Left renal pelvis (tissue), 4 donors: ENCODE measurements at regions not wholly inside any gene's neighbourhood (a gene's known extent, or its start where the extent isn't known, plus 50 kb on each side); places are given as distances from the start of the nearest gene placed in this dataset.

ENCODE experiments used
- DNase-seq, 4 donors: peaks; one replicate each; pipeline ENCODE4 v3.0.0-alpha.2; 2013; ENCODE audit warnings: low read depth in 4 of 4, low spot score in 3 of 4

DNA sequence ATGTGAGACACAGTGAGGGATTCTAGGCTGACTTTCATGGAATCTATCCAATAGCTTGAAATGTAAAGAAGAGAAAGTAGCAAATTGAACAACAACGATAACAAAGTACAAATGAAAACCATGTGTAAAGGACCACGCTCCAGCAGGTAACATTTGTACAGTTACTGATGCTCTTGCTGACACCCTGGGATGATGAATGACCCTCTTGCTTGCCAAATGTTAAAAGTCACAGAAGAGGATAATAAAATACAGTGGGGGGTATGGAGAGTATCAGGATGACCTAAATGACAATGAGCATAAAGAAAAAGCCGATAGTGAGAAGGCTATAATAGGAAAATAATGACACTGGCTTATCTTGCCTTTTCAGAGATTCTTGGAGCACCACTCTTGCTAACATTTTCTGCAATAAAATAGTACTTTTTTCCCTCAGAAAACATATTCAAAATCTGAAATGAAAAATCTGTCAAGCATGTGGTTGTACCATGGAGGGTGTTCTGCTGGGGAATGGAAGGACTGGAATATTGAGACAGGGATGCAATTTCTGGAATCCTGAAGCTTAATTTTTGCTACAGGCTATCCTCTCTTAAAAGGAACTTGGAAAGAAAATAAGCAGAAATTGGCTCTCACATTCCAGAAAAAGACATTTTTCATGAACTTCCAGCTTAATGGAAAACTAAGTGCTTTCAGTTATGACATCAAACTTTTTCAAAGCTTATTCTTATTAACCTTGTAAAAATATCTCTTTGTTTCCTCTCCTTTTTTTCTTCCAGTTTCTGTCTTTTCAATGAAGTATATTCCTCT, 303.2 kb upstream of the GHITM start:
- no peak for DNase-seq

DNA sequence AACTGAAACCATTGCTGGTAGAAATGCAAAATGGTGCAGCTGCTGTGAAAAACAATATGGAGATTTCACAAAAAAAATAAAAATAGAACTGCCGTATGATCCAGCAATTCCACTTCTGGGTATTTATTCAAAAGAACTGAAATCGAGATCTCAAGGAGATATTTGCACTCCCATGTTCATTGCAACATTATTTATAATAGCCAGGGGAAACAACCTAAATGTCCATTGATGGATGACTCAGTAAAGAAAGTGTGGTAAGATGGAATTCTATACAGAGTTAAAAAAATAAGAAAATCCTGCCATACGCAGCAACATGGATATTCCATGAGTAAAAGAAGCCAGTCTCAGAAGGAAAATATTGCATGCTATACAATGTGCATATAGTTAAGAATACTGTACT, 290.6 kb upstream of the GHITM start:
- no peak for DNase-seq

DNA sequence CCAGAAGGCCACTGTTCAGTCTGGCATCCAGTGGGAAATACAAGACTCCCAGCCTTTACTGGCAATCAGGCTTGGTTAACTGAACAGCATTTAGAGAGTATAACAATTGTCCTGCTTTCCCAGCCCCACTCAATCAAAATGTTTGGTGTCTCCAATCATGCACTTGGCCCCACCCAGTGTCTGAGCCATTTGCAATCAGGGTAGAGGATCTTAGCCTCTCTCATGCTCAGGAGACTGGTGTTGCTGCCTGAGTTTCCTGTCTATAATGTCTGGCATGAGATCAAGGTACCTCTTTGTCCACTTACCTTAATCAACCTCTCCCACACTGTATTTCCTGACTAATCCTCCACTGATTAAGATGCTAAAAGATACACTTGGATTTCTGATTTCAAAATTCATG, 290.2 kb upstream of the GHITM start:
- DNase-seq: no peak

DNA sequence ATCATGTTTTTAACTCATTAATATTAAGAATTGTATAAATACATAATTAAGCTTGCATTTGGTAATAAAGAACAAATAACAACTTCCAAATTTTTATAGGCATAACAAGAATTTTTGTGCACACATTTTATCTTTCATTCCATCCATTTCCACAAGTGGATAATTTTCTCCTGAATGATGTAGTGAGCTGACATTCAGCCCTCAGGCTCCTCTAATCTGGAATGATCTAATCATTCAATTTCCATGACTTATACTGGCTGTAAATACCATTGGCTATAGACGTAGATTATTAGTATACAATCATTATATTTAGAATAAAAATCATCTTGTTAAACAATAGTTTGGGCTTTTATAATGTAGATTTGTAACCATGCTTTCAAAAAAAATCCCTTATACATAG, 287.2 kb upstream of the GHITM start:
- no peak for DNase-seq

DNA sequence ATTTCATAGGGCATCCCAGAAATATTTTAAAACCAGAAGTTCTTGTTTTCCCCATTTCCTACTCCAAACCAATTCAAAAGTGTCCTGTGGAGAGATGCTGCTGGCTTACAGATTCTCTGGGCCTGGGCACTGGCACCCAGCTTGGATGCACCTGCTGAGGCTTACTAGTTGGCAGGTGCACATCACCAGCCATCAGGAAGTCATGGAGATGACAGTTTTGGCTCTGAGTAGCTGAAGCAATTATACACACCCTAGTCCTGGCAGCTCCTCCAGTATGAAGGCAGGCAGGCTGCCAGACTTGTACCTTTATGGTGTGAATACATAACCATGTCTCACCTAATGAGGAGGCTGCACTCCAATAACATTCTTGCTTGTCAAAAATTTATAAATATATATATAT, 276.6 kb upstream of the GHITM start:
- DNase-seq: no peak

DNA sequence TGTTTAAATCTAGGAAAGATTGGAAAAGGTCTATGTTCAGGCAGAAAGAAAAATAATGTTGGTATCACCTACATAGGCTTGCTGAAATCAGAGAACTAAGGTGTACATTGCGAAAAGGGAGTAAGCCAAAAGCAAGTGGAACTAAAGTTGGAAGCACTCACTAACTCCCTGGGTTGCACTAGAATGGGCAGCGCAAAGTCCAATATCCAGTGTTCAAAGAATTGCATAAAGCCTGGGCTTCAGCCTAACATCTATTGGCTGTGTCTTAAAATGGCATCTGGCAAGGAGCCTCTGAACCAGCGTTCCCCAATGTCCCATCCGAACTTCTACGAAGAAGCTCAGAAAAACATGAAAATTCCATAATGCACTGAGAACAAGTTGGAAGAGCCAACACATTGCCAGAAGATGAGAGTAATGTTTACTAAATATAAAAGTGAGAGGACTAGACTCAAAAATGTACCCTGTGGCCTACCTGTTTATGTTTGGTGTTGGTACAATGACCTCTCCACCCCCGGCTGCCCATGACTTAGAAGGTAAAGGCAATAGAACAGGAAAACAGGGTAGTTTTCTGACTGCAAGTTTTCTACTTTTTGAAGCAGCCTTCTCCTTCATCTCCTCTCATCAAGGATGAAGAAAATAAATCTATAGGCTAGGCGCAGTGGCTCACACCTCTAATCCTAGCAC, 275.9 kb upstream of the GHITM start:
- no peak for DNase-seq

DNA sequence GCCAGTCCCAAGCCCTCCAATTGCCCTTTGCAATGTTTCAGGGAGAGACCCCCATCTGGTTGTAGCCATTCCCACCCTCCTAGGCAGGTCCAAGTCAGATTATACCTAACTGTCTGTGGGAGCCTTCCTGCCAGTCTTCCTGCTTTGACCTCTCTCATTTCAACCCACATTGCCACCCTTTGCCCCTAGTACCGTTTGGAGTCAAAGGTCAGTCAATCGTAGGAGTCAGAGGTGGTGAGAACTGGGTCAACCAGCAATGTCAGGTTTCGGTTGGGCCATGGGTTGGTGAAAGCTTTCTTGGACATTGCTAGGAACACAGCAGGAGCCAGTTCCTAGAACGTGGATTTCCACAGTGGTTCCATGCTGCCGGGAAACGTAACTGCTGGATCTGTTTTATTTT, 269.4 kb upstream of the GHITM start:
- no peak for DNase-seq

DNA sequence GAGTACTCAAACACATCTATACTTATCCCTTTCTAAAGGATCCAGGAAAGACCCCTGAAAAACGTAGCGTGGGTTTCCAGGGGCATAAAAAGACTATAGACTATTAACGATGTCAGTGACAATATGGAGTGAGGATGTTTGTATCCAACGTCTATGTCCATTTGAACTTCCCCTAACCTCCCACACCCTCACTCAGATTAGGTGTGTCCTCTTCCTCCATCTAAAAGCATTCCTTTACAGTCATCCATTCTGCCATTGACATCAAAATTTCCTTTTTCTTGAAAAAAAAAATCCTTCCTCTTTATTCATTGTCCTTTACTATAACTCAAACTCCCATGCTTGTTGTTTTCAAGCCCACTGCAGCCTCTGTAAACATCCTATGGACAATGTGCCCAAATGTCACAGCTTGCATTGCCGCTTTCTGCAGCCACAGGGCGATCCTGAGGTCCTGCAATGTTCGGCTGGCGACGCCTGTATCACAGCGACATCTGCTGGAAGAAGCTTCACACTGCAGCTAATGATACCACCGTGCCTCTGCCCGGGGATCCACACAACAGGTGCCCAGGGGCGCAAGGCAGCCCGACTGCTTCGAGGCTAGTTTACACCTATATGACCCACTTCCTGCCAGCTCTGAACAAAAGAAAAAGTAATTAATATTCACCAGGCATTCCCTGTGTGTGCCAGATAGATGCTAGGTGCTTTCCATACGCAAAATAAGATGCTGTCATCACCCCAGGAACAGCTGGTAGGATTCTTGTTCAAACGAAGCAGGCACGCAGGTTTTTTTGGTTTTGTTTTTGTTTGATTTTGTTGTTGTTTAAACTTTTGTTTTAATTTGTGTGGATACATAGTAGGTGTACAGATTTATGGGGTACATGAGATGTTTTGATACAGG, 267.9 kb upstream of the GHITM start:
- DNase-seq: peak; percentile 43 to 60 (median 52)

DNA sequence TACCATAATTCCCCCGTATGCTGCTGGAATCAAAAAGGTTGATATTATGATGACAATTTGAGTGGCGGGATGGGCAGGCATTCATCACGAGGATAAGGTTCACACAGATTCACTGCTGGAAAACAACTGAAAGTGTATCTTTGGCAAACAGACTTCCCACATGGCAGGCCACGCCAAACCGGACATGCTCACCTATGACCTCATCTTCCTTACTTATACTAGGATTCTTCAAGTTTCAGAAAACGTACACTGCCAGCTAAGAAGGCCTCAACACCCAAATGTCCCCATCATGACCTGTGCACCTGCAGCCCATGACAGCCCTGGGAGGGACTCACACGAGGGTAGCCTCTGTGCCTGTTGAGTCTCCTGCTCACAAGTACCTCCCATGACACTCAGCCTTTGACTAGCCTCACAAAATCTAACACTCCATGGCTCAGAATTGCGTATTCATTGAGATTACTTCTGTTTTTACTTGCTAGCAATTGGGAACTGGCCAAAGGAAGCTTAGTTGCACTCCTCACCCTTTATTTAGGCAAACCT, 259.0 kb upstream of the GHITM start:
- DNase-seq: no peak

DNA sequence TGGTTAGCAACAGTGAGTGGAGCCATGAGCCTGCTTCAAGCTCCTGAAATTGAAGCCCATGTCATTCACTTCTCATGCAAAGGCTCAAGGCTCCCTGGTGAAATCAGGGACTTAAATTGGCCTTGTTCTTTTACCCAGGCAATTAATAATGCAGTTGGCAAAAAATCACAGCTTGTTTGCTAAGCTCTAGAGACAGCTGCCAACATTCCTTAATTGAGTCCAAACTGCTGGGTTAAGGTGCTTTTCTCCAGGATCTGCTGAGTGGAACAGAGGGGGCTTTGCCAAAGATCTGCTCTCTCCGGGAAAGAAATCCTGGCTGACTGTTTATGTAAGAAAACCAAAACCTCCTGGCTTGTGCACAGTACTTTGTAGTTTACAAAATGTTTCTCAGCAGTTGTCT, 257.6 kb upstream of the GHITM start:
- DNase-seq: no peak

DNA sequence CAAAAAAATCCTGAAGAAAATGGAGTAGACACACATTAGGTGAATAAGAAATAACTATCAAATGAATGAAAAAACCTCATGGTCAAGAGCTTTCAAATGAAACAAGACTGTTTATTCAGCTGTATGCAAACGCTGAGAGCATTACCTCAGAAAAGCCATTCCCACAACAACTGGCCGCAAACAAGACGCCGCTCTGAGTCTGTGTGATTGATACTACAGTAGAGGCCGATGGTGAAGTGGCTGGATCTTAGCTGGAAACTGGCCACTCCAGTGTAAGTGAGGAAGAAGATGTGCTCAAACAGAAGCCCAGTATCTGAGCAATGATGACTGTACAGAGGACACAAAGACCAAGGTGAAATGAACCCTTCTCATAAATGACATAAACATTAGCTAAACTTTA, 252.4 kb upstream of the GHITM start:
- DNase-seq: no peak

DNA sequence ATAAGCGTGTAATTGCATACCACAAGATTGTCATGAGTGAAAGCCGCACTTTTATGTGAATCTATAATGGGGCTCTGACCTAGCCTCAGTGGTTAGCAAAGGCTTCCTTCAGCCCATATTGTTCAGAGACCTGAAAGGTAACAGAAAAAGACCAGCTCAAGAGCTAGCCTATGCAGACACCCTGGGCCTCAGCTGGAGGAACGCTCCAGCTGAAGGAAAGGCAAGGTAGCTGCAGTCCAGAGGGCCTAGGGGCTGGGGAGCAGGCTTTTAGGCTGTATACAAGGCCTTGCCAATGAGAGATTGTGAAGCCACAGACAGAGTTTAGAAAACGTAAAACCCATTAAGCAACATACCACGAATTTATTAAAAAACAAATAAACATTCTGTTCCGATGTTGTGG, 246.6 kb upstream of the GHITM start:
- no peak for DNase-seq

DNA sequence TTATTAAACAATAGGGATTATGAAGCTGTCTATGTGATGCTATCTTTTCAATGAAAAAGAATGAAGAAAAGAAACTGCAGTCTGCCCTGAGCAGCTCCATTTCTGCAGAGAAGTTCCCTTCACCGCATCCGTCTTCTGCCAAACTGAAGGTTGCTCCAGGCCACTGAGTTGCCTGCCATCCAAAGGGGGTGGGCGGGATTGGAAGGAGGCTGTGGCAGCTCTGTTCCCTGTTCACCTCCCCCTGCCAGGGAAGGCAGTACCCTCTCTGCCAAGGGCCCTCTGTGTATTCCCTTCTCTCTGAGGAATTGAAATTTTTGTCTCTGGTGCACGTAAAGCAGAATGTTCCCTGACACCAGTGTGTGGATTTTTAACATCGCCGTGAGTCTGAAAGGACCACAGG, 243.1 kb upstream of the GHITM start:
- DNase-seq: no peak

DNA sequence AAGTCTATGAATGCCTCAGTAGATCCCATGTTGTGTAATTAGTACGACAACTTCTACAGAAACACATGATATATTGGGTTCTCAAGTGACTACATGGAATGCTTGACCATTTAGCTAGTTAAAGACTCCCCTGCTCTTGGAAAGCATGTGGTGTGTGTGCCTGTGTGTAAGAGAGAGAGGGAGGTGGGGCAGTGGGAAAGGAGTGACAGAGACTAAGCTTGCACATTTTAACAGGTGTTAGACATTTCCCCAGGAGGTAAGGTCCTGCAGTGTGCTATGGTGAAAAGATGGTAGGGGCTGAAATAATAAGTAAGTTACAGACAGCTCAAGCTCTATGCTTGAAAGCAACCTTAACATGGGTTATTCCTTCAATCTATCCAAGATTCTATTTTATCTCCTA, 241.7 kb upstream of the GHITM start:
- DNase-seq: no peak

DNA sequence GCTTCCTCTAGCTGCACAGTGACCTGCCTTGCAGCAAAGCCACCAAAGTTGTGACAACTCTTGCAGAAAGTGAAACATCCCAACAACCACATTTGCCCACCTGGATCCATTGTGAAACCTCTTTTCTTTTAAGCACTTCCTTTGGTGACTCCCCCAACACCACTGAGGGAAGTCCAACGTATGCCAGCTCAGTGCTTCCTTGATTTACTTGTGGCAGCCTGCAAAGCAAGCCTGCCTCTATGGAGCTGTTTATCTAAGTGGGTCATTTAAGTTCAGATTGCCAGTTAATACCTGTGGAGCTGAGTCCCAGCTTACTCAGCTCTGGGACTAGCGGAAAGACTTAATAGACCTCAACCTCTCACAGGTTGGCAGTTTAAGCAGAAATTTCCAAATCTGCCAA, 230.8 kb upstream of the GHITM start:
- no peak for DNase-seq

DNA sequence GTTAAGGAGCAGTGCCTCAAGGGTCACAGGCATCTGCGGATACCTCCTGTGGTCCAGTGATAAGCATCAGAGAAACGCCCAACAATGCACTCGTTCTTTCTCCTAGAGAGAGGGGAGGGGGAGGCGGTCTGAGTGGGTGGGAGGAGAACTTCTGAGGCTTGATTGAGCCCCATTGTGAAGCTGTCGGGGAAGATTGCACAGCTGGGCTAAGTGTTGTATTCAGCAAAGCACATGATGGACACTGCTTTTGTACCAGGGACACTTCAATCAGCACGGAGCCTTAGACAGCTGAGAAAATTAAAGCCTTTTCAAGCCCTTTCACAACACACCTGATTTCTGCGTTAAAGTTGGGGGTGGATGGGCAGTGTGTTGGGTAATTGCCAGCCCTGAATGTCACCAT, 230.3 kb upstream of the GHITM start:
- DNase-seq: no peak

DNA sequence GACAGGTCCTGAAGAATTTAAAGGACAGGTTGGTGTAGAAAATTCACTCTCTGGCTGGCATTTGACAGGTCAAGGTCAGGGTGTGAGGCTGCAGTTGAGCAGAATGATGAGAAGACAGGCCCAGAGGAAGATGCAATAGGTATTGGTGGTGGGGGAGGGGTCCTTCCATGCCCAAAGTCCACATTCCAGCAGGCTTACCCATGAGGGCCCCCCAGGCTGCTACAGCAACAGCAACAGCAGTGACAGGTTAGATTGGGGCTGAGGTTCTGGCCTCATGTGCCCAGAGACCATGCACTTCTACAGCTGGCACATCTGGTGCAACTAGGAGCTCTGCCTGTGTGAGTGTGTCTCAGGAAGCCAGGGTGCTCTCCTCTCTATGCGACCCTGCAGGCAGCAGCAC, 223.5 kb upstream of the GHITM start:
- no peak for DNase-seq

DNA sequence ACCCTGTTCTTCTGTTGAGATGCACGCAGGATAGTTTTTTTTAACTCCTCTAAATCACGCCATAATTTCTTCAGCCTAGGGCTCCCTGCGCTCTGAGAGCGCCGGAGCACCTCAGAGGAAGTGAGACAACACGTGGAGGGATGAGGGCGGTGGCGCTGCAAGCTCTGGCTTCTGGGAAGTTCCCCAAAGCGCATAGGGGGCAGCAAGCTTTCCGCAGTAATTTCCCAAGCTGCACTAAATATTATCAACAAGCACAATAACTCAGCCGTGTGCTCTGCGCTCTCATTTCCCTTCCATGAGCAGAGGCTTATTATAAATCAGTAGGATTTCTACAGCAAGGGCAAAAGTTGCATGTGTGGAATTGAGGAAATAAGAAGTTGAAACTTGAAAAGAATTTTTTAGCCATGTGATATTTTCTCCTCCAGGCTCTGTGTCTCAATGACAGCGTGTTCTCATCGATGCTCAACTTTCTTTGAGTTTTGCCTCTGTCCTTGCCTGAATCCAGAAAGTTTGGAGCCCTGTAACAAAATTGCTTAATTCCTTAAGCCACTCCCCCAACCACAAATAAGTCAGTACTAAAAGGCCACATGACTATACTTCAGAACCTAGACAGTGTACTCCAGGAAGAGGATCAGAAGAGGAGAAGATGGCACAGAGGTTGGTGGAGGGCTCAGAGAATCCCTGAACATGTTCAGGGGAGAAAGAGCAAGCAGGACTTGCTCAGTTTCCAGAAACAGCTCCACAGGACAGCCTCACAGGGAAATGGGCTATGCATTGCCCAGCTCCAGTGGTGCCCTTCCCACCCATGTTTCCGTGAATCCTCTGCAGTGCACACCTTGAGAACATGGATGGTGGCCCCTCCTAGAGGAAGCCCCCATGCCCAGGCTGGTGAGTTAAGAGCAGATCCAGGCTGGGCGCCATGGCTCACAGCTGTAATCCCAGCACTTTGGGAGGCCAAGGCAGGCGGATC, 221.5 kb upstream of the GHITM start:
- DNase-seq: peak in 2 of 4 donors; percentile 14 to 21

DNA sequence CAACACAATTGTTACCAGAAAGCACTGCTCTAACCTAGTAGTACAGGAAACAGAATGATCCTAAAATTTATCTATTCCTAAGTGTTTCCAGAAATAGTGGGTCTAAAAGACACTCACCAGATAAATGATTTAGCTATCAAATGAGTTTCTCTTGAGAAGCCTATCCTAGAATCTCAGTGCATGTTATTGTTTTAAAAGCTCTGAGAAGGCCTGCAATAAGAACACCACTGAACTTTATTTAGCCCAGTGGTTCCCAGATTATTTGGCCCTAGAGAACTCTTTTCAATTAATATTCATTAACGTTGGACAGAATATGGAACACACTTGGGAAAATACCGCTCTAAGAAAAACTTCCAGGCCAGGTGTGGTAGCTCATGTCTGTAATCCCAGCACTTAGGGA, 220.1 kb upstream of the GHITM start:
- no peak for DNase-seq
